ENCODE measurements at regions not wholly inside any gene's neighbourhood (a gene's known extent, or its start where the extent isn't known, plus 50 kb on each side); places are given as distances from the start of the nearest gene placed in this dataset.

GRCh38 chr2:180312542-180312941 lies 305.4 kb upstream of the CWC22 start:
- TF ChIP-seq CTCF (IDR thresholded peaks at IDR 0.05; ENCODE audit: insufficient read depth, low read depth, low read length) = no peak
- TF ChIP-seq EZH2 (IDR thresholded peaks at IDR 0.05; ENCODE audit: insufficient read depth, low read length) = no peak

Data from astrocyte (in vitro differentiated cells and primary cell).